ENCODE measurements at regions not wholly inside any gene's neighbourhood (a gene's known extent, or its start where the extent isn't known, plus 50 kb on each side); places are given as distances from the start of the nearest gene placed in this dataset.

GRCh38 chr9:30504502-30504905, 1879.9 kb upstream of the ACO1 start:
- TF ChIP-seq CTCF (IDR thresholded peaks at IDR 0.05), result no peak
- no peak for TF ChIP-seq POLR2A (IDR thresholded peaks at IDR 0.05)

All from thyroid gland (tissue), 4 donors.